Epithelial cell of proximal tubule (primary cell): ENCODE measurements at regions not wholly inside any gene's neighbourhood (a gene's known extent, or its start where the extent isn't known, plus 50 kb on each side); places are given as distances from the start of the nearest gene placed in this dataset.

Source experiments
- DNase-seq: peaks from one replicate; pipeline ENCODE4 v3.0.0-alpha.2; 2011; ENCODE audit warnings: low read depth
- H3K4me3 ChIP-seq: 2 replicates; pipeline ENCODE4 v1.5.1; 2011; ENCODE audit warnings: low read depth, mild to moderate bottlenecking, low read length
- CTCF ChIP-seq: conservative IDR thresholded peaks from 2 replicates; pipeline ENCODE4 v1.5.1; 2012; ENCODE audit warnings: low read depth, mild to moderate bottlenecking, low read length

DNA sequence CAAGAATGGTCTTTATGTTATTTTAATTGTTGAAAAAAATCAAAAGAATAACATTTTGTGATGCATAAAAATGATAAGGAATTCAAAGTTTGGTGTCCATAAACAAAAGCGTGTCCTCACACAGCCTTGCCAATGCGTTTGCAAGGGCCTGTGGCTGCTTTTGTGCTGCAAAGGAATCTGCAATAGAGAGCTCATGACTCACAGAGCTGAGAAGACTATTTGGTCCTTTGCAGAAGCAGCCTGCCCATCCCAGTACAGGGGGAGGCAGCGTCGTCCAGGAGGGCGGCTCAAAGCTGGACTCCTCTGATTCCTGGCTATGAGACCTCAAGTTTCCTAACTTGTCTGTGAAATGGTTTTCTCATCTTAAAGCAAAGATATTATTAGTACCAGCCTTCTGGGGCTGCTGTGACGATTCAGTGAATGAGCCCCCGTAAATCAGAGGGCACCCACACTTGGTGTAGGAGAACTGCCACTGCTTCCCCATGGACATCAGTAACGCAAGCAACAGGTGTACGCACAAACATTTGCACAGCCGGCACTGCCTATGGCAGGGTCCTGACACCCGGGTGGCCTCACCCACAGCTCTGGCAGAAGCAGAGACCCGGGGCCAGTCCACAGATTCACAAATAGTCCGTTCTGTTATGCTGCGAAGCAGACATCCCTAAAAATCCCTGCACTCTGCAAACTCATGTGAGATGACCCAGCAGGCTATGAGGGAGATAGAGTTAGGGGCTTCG is 70.6 kb upstream of the ASAP2 start:
- no peak for DNase-seq
- H3K4me3 ChIP-seq, result no peak overlapping the region
- no peak for TF ChIP-seq CTCF

DNA sequence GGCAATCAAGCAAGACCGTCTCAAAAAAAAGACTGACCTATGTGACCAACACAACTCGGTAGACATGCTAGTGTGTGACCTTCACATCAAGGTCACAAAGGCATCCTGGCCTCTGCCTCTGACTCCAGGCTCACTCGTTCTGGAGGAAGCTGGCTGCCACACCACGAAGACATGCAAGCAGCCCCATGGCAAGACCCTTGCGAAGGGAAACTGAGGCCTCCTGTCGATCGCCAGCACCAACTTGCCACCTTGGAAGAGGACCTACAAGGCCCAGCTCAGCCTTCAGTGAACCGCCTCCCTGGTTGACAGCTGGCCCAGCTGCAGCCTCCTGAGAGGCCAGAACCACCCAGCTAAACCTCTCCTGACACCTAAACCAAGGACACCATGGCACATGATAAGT is 79.3 kb upstream of the ASAP2 start:
- TF ChIP-seq CTCF, result no peak
- no peak for DNase-seq
- no peak overlapping the region for H3K4me3 ChIP-seq

DNA sequence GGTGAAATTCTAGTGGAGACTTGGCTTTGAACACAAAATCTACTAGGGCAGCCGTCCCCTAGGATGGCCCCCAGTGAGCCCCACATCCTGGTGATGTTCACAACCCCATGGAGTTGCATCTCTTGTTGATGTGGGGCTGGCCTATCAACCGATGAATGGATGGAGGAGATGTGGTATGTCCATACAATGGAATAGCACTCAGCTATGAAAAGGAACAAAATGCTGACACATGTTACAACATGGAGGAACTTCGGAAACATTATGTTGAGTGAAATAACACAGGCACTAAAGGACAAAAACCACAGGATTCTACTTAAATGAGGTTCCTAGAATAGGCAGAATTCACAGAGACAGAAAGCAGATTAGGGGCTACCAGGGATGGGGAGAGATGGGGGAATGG is 80.1 kb upstream of the ASAP2 start:
- no peak for TF ChIP-seq CTCF
- H3K4me3 ChIP-seq, result no peak overlapping the region
- DNase-seq, result no peak

DNA sequence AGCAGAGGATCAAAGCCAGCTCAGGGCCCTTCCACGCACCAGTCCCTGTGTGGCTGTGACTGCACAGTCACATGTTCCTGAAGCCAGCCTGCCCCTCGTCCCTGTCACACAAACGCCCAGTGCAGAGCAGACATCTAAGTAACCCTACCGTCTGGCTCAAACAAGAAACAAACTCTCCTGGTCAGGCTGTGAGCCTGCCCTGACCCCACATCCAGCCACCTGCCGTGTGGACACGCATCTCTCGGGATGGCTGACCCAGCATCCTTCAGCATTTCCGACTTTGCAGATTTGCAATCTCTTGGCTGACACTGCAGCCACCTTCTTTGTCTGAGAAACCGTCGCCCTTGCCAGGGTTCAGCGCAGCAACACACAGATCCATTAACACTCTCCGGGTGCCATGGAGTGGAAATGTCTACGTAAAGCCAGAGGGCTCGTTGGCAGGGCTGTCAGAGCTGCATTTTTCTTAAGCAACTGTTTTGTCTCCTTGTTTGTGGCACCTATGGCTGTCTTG is 82.3 kb upstream of the ASAP2 start:
- DNase-seq, result no peak
- H3K4me3 ChIP-seq, result no peak overlapping the region
- no peak for TF ChIP-seq CTCF

- H3K4me3 ChIP-seq, result no peak overlapping the region
- DNase-seq, result no peak
- TF ChIP-seq CTCF, result no peak
Measured at GRCh38 chr2:9123069-9123468, 83.5 kb upstream of the ASAP2 start.

DNA sequence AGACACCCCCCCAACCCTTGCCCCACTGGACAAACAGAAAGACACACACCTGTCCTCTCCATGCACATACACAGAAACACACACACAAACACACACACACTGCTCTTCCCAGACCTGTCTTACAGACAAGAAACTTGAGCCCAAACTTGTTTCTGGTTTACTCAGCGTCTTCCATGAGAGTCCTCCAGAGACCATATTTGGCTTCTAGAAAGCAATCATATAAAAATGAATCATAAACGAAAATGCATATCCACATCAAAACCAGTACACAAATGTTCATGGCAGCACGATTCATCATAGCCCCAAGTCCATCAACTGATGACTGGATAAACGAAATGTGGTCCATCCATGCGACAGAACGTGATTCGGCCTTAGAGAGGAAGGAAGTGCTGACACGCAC is 84.2 kb upstream of the ASAP2 start:
- no peak for DNase-seq
- H3K4me3 ChIP-seq, result no peak overlapping the region
- TF ChIP-seq CTCF, result no peak

GRCh38 chr2:9118383-9118960 is 88.1 kb upstream of the ASAP2 start:
- no peak for TF ChIP-seq CTCF
- DNase-seq, result no peak
- no peak overlapping the region for H3K4me3 ChIP-seq
